ENCODE measurements at regions not wholly inside any gene's neighbourhood (a gene's known extent, or its start where the extent isn't known, plus 50 kb on each side); places are given as distances from the start of the nearest gene placed in this dataset.

DNA sequence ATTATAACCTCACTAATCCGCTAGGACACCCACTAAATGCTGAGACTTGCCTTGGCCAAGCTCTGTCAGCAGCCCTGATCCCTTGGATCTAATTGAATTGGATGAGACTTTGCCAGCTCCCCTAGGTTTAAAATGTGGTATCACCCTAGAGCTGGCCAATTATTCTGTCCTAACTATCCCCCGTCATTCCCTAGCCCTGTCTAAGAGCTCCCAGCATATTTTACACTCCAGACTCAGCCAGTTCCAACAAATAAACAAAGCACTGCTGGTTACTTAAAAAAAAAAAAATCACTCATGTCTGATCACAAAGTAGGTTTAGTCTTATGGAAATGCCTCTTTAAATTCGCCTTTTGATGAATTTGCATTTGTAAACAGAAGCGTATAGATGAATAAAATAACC is 147.9 kb upstream of the EGR2 start:
- no peak overlapping the region for H3K27ac ChIP-seq (ENCODE audit: control insufficient read depth, insufficient read depth, low read length)
- dilution Hi-C loops (cut with MboI; ENCODE audit: extremely low pct_ligation_motif_present, low sequenced_read_pairs) = no loop called here

DNA sequence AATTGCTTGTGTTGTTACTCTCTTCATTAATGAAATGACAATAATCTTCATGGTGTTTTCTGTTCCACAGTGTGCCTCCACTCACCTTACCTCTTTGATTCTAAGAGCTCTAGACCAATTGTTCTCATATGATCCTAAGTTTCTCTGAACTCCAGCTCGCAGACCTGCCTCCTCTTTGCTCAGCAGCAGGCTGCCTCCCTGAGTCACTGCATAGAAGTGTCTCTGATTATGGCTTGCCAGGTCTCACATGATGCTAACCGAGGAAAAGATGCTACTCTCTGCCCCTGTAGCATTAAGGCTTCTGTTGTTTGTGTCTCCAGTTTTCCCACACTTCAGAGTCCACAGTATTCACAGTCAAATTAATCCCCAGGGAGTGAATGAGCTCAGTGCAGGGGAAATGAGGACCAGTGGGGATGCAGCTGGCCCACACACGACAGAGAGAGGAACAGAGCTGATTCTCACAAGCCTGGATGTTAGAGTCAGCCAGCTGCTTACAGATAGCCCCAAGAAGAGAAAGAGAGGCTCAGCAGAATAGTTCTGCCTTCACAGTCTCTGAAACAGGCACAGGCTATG is 145.9 kb upstream of the EGR2 start:
- Histone ChIP-seq H3K9me3 (ENCODE audit: control insufficient read depth, low read depth, low read length) (no peaks in the 10 kb centered on the region), H3K9me1 (ENCODE audit: control insufficient read depth, extremely low read depth, insufficient read depth, low read length) (no peaks in the 10 kb centered on the region)
- FAIRE-seq = no peak

More for the DNA sequence above, 147.9 kb upstream of the EGR2 start:
- Histone ChIP-seq H3K9ac (ENCODE audit: control insufficient read depth, extremely low read depth, insufficient read depth, low read length) (no peak overlapping the region), H3K79me2 (ENCODE audit: control insufficient read depth, insufficient read depth, low read length) (no peaks in the 10 kb centered on the region), H3K36me3 (ENCODE audit: control insufficient read depth in 2 of 2, extremely low read depth in 1 of 2, insufficient read depth in 2 of 2, low read length in 2 of 2) (no peaks in the 10 kb centered on the region), H3K4me1 (ENCODE audit: control insufficient read depth, extremely low read depth, insufficient read depth, low read length) (no peaks in the 10 kb centered on the region), H3K4me2 (ENCODE audit: control insufficient read depth, extremely low read depth, insufficient read depth, low read depth, low read length) (no peak overlapping the region), H3K4me3 (ENCODE audit: control insufficient read depth in 2 of 3, extremely low read depth in 1 of 3, insufficient read depth in 2 of 3, low read depth in 1 of 3, low read length in 3 of 3) (no peak overlapping the region), H4K20me1 (ENCODE audit: control insufficient read depth, extremely low read depth, insufficient read depth, low read length) (no peaks in the 10 kb centered on the region), H2AFZ (ENCODE audit: control insufficient read depth, low read length) (no peak overlapping the region), H3K27me3 (ENCODE audit: control insufficient read depth, extremely low read depth, insufficient read depth, low read length) (peaks cover 8% of the 10 kb centered on the region), H3K9me3 (ENCODE audit: control insufficient read depth, low read depth, low read length) (no peaks in the 10 kb centered on the region), H3K9me1 (ENCODE audit: control insufficient read depth, extremely low read depth, insufficient read depth, low read length) (no peaks in the 10 kb centered on the region)
- DNase-seq (ENCODE audit: low read depth, low spot score) = no peak
- no peak for FAIRE-seq
- TF ChIP-seq EZH2 (IDR thresholded peaks at IDR 0.05; ENCODE audit: low read length) = no peak
- TF ChIP-seq, protein P1, sequence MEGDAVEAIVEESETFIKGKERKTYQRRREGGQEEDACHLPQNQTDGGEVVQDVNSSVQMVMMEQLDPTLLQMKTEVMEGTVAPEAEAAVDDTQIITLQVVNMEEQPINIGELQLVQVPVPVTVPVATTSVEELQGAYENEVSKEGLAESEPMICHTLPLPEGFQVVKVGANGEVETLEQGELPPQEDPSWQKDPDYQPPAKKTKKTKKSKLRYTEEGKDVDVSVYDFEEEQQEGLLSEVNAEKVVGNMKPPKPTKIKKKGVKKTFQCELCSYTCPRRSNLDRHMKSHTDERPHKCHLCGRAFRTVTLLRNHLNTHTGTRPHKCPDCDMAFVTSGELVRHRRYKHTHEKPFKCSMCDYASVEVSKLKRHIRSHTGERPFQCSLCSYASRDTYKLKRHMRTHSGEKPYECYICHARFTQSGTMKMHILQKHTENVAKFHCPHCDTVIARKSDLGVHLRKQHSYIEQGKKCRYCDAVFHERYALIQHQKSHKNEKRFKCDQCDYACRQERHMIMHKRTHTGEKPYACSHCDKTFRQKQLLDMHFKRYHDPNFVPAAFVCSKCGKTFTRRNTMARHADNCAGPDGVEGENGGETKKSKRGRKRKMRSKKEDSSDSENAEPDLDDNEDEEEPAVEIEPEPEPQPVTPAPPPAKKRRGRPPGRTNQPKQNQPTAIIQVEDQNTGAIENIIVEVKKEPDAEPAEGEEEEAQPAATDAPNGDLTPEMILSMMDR (optimal IDR thresholded peaks at IDR 0.05 in 1 of 3, IDR thresholded peaks at IDR 0.05 in 1 of 3, conservative IDR thresholded peaks at IDR 0.05 in 1 of 3; ENCODE audit: extremely low read depth in 1 of 3, insufficient read depth in 2 of 3, low read length in 3 of 3) = no peak

More for the DNA sequence above, 145.9 kb upstream of the EGR2 start:
- H3K36me3 ChIP-seq (ENCODE audit: control insufficient read depth in 2 of 2, extremely low read depth in 1 of 2, insufficient read depth in 2 of 2, low read length in 2 of 2) = no peaks in the 10 kb centered on the region
- DNase-seq (ENCODE audit: low read depth, low spot score) = no peak
- H3K4me1 ChIP-seq (ENCODE audit: control insufficient read depth, extremely low read depth, insufficient read depth, low read length) = no peaks in the 10 kb centered on the region
- no peaks in the 10 kb centered on the region for H3K79me2 ChIP-seq (ENCODE audit: control insufficient read depth, insufficient read depth, low read length)
- no peak overlapping the region for H3K9ac ChIP-seq (ENCODE audit: control insufficient read depth, extremely low read depth, insufficient read depth, low read length)
- H4K20me1 ChIP-seq (ENCODE audit: control insufficient read depth, extremely low read depth, insufficient read depth, low read length) = no peaks in the 10 kb centered on the region
- peaks cover 8% of the 10 kb centered on the region for H3K27me3 ChIP-seq (ENCODE audit: control insufficient read depth, extremely low read depth, insufficient read depth, low read length)
- no peak overlapping the region for H3K4me3 ChIP-seq (ENCODE audit: control insufficient read depth in 2 of 3, extremely low read depth in 1 of 3, insufficient read depth in 2 of 3, low read depth in 1 of 3, low read length in 3 of 3)
- H2AFZ ChIP-seq (ENCODE audit: control insufficient read depth, low read length) = no peak overlapping the region
- dilution Hi-C loops (cut with MboI; ENCODE audit: extremely low pct_ligation_motif_present, low sequenced_read_pairs) = no loop called here
- TF ChIP-seq, protein P1 (optimal IDR thresholded peaks at IDR 0.05 in 1 of 3, IDR thresholded peaks at IDR 0.05 in 1 of 3, conservative IDR thresholded peaks at IDR 0.05 in 1 of 3; ENCODE audit: extremely low read depth in 1 of 3, insufficient read depth in 2 of 3, low read length in 3 of 3) = peak in 1 of 3 experiments; percentile 28
- no peak for TF ChIP-seq EZH2 (IDR thresholded peaks at IDR 0.05; ENCODE audit: low read length)
- no peak overlapping the region for H3K4me2 ChIP-seq (ENCODE audit: control insufficient read depth, extremely low read depth, insufficient read depth, low read depth, low read length)
- H3K27ac ChIP-seq (ENCODE audit: control insufficient read depth, insufficient read depth, low read length) = no peak overlapping the region

Measured in keratinocyte (primary cell).